ENCODE measurements at regions not wholly inside any gene's neighbourhood (a gene's known extent, or its start where the extent isn't known, plus 50 kb on each side); places are given as distances from the start of the nearest gene placed in this dataset.

DNA sequence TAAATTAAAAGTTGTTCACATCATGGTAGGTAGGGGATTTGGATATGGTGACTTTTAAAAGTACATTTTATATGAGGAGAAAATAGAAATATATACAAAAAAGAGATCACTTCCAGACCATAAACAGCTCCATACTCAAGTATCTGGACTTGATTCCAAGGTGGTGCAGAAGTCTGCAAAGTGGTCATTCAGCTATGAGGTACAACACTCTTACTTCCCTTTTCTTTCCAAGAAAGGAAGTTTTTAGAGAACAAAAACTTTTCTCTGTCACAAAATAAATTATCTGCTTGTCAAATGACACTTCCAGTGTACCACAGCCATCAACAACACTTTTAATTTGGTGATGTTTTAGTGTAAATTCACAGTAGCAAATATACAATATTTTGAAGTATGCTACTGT, 1013.5 kb downstream of the GATA3 start:
- TF ChIP-seq EZH2 (IDR thresholded peaks at IDR 0.05), result no peak
- TF ChIP-seq SIN3A (IDR thresholded peaks at IDR 0.05; ENCODE audit: low read depth), result no peak
- no peak for TF ChIP-seq ZNF274 (IDR thresholded peaks at IDR 0.05; ENCODE audit: low read depth, low read length)
- TF ChIP-seq YY1 (IDR thresholded peaks at IDR 0.05; ENCODE audit: extremely low read depth, insufficient replicate concordance, low read depth, low read length), result no peak
- no peak for TF ChIP-seq EGR1 (IDR thresholded peaks at IDR 0.05; ENCODE audit: low read depth)
- TF ChIP-seq TCF7L2 (IDR thresholded peaks at IDR 0.05; ENCODE audit: borderline replicate concordance, extremely low read depth, insufficient read depth, insufficient read length), result no peak
- TF ChIP-seq FOSL1 (IDR thresholded peaks at IDR 0.05; ENCODE audit: low read depth), result no peak
- no peak for TF ChIP-seq EZH2phosphoT487 (IDR thresholded peaks at IDR 0.05; ENCODE audit: borderline replicate concordance)
- BruUV-seq (replicated peaks), result no TSS peak
- Histone ChIP-seq H3K9me3 (ENCODE audit: control insufficient read depth in 1 of 2, insufficient read depth in 1 of 2, low read depth in 1 of 2, low read length in 2 of 2) (peaks cover 9 to 13% of the 10 kb centered on the region in 2 experiments; a peak in 2 of 4 replicates), H3K4me3 (replicated peaks in 1 of 2; ENCODE audit: low read depth in 1 of 2, low read length in 2 of 2) (no peak overlapping the region), H3K27me3 (ENCODE audit: insufficient read depth, low read length) (no peaks in the 10 kb centered on the region), H3K4me1 (ENCODE audit: control insufficient read depth in 1 of 2, insufficient read depth in 2 of 2, low read length in 2 of 2) (no peaks in the 10 kb centered on the region), H2AFZ (ENCODE audit: low read depth, low read length, poor library complexity, severe bottlenecking) (no peak overlapping the region), H3K9me2 (ENCODE audit: insufficient read depth) (no peaks in the 10 kb centered on the region), H4K20me1 (ENCODE audit: insufficient read depth) (no peaks in the 10 kb centered on the region), H3K79me2 (ENCODE audit: insufficient read depth, low read length) (no peaks in the 10 kb centered on the region), H3K27ac (ENCODE audit: low read depth, low read length) (no peak overlapping the region), H3K4me2 (ENCODE audit: low read length) (no peak overlapping the region), H3K9ac (ENCODE audit: low read length) (no peak overlapping the region), H3K36me3 (ENCODE audit: control insufficient read depth in 1 of 2, insufficient read depth in 2 of 2, low read length in 2 of 2) (no peaks in the 10 kb centered on the region)
- POLR2A ChIA-PET, result no interaction called here
- ATAC-seq, result no peak
- CTCF ChIA-PET, result no interaction called here
- no peak for DNase-seq (ENCODE audit: low read depth, low spot score)
- RAD21 ChIA-PET (ENCODE audit: low non-redundant PET in 1 of 2, low total read pairs in 2 of 2, uncharacterized antibody in 2 of 2, unreplicated experiment in 2 of 2), result no interaction called here
- intact Hi-C loops (cut with micrococcal nuclease), result no loop called here

DNA sequence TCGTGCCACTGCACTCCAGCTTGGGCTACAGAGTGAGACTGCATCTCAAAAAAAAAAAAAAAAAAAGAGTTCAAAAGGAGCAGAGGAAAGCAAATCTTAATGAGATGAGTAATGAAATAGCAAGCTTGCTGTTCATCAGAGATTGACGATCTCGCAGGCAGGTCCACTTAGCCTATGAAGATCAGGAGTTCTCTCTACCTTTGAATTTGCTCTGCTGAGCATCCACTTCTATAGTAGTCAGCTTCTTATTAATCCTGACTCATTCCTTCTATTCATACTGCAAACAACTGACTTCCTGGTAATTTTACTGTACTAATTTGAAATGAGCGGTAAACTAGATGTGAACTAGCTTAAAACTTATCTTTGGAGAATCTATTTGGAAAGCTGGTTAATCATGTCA, 1014.6 kb downstream of the GATA3 start:
- Histone ChIP-seq H3K79me2 (ENCODE audit: insufficient read depth, low read length) (no peaks in the 10 kb centered on the region), H3K4me2 (ENCODE audit: low read length) (no peak overlapping the region), H3K4me1 (ENCODE audit: control insufficient read depth in 1 of 2, insufficient read depth in 2 of 2, low read length in 2 of 2) (no peaks in the 10 kb centered on the region), H3K9me3 (ENCODE audit: control insufficient read depth in 1 of 2, insufficient read depth in 1 of 2, low read depth in 1 of 2, low read length in 2 of 2) (peaks cover 9 to 16% of the 10 kb centered on the region in 2 experiments; a peak in 2 of 4 replicates), H3K27me3 (ENCODE audit: insufficient read depth, low read length) (no peaks in the 10 kb centered on the region), H3K4me3 (replicated peaks in 1 of 2; ENCODE audit: low read depth in 1 of 2, low read length in 2 of 2) (no peak overlapping the region), H3K27ac (ENCODE audit: low read depth, low read length) (no peak overlapping the region), H3K9ac (ENCODE audit: low read length) (no peak overlapping the region), H3K9me2 (ENCODE audit: insufficient read depth) (no peaks in the 10 kb centered on the region), H3K36me3 (ENCODE audit: control insufficient read depth in 1 of 2, insufficient read depth in 2 of 2, low read length in 2 of 2) (no peaks in the 10 kb centered on the region), H2AFZ (ENCODE audit: low read depth, low read length, poor library complexity, severe bottlenecking) (no peak overlapping the region), H4K20me1 (ENCODE audit: insufficient read depth) (no peaks in the 10 kb centered on the region)
- no TSS peak for BruUV-seq (replicated peaks)
- CTCF ChIA-PET, result no interaction called here
- TF ChIP-seq RAD21 (IDR thresholded peaks at IDR 0.05; ENCODE audit: low read depth) (no peak), ELF1 (IDR thresholded peaks at IDR 0.05; ENCODE audit: borderline replicate concordance, low read depth) (no peak), FOSL1 (IDR thresholded peaks at IDR 0.05; ENCODE audit: low read depth) (no peak), ZNF274 (IDR thresholded peaks at IDR 0.05; ENCODE audit: low read depth, low read length) (no peak)
- TF ChIP-seq, protein P1, sequence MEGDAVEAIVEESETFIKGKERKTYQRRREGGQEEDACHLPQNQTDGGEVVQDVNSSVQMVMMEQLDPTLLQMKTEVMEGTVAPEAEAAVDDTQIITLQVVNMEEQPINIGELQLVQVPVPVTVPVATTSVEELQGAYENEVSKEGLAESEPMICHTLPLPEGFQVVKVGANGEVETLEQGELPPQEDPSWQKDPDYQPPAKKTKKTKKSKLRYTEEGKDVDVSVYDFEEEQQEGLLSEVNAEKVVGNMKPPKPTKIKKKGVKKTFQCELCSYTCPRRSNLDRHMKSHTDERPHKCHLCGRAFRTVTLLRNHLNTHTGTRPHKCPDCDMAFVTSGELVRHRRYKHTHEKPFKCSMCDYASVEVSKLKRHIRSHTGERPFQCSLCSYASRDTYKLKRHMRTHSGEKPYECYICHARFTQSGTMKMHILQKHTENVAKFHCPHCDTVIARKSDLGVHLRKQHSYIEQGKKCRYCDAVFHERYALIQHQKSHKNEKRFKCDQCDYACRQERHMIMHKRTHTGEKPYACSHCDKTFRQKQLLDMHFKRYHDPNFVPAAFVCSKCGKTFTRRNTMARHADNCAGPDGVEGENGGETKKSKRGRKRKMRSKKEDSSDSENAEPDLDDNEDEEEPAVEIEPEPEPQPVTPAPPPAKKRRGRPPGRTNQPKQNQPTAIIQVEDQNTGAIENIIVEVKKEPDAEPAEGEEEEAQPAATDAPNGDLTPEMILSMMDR (IDR thresholded peaks at IDR 0.05 in 2 of 3, conservative IDR thresholded peaks at IDR 0.05 in 1 of 3; ENCODE audit: borderline replicate concordance in 1 of 3, insufficient read depth in 1 of 3, low read depth in 2 of 3, low read length in 2 of 3), result no peak
- TF ChIP-seq, protein P2, sequence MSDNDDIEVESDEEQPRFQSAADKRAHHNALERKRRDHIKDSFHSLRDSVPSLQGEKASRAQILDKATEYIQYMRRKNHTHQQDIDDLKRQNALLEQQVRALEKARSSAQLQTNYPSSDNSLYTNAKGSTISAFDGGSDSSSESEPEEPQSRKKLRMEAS (IDR thresholded peaks at IDR 0.05), result no peak
- TF ChIP-seq, protein P3, sequence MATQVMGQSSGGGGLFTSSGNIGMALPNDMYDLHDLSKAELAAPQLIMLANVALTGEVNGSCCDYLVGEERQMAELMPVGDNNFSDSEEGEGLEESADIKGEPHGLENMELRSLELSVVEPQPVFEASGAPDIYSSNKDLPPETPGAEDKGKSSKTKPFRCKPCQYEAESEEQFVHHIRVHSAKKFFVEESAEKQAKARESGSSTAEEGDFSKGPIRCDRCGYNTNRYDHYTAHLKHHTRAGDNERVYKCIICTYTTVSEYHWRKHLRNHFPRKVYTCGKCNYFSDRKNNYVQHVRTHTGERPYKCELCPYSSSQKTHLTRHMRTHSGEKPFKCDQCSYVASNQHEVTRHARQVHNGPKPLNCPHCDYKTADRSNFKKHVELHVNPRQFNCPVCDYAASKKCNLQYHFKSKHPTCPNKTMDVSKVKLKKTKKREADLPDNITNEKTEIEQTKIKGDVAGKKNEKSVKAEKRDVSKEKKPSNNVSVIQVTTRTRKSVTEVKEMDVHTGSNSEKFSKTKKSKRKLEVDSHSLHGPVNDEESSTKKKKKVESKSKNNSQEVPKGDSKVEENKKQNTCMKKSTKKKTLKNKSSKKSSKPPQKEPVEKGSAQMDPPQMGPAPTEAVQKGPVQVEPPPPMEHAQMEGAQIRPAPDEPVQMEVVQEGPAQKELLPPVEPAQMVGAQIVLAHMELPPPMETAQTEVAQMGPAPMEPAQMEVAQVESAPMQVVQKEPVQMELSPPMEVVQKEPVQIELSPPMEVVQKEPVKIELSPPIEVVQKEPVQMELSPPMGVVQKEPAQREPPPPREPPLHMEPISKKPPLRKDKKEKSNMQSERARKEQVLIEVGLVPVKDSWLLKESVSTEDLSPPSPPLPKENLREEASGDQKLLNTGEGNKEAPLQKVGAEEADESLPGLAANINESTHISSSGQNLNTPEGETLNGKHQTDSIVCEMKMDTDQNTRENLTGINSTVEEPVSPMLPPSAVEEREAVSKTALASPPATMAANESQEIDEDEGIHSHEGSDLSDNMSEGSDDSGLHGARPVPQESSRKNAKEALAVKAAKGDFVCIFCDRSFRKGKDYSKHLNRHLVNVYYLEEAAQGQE (IDR thresholded peaks at IDR 0.05; ENCODE audit: low read depth), result no peak
- RAD21 ChIA-PET (ENCODE audit: low non-redundant PET in 1 of 2, low total read pairs in 2 of 2, uncharacterized antibody in 2 of 2, unreplicated experiment in 2 of 2), result no interaction called here
- no peak for DNase-seq (ENCODE audit: low read depth, low spot score)
- ATAC-seq, result no peak
- POLR2A ChIA-PET, result no interaction called here
- intact Hi-C loops (cut with micrococcal nuclease), result no loop called here

All from HCT116 (cell line).